ENCODE measurements at regions not wholly inside any gene's neighbourhood (a gene's known extent, or its start where the extent isn't known, plus 50 kb on each side); places are given as distances from the start of the nearest gene placed in this dataset.

GRCh38 chr2:139891636-139892035, 1111.4 kb upstream of the NXPH2 start:
- Mint-ChIP-seq H3K4me1 (no peaks in the 10 kb centered on the region), H3K27me3 (ENCODE audit: low read depth in 3 of 3) (peaks cover 0 to 3% (median 3%) of the 10 kb centered on the region in 3 donors), H3K4me3 (no peak overlapping the region)

GRCh38 chr2:139885921-139886498, 1105.8 kb upstream of the NXPH2 start:
- peaks cover 0 to 3% (median 0%) of the 10 kb centered on the region in 3 donors for H3K27me3 Mint-ChIP-seq (ENCODE audit: low read depth in 3 of 3)

More at GRCh38 chr2:139891636-139892035, 1111.4 kb upstream of the NXPH2 start:
- no peak overlapping the region for H3K27ac Mint-ChIP-seq
- DNase-seq: no peak
- peaks cover 7 to 43% (median 26%) of the 10 kb centered on the region in 6 donors for H3K9me3 Mint-ChIP-seq
- peaks cover 0 to 10% (median 0%) of the 10 kb centered on the region in 3 donors for H3K36me3 Mint-ChIP-seq

GRCh38 chr2:139876964-139877363, 1096.8 kb upstream of the NXPH2 start:
- Mint-ChIP-seq H3K36me3 (peaks cover 0 to 4% (median 3%) of the 10 kb centered on the region in 3 donors), H3K9me3 (peaks cover 2 to 36% (median 14%) of the 10 kb centered on the region in 6 donors), H3K4me3 (no peak overlapping the region), H3K4me1 (no peaks in the 10 kb centered on the region), H3K27ac (no peak overlapping the region), H3K27me3 (ENCODE audit: low read depth in 3 of 3) (no peaks in the 10 kb centered on the region)
- no peak for DNase-seq

More at GRCh38 chr2:139885921-139886498, 1105.8 kb upstream of the NXPH2 start:
- Mint-ChIP-seq H3K36me3 (peaks cover 0 to 10% (median 0%) of the 10 kb centered on the region in 3 donors), H3K9me3 (peaks cover 10 to 50% (median 30%) of the 10 kb centered on the region in 6 donors), H3K27ac (no peak overlapping the region), H3K4me3 (no peak overlapping the region), H3K4me1 (no peaks in the 10 kb centered on the region)
- no peak for DNase-seq

GRCh38 chr2:139876321-139876720, 1096.1 kb upstream of the NXPH2 start:
- no peaks in the 10 kb centered on the region for H3K4me1 Mint-ChIP-seq
- H3K27me3 Mint-ChIP-seq (ENCODE audit: low read depth in 3 of 3): no peaks in the 10 kb centered on the region
- H3K36me3 Mint-ChIP-seq: peaks cover 0 to 4% (median 3%) of the 10 kb centered on the region in 3 donors
- no peak overlapping the region for H3K27ac Mint-ChIP-seq
- no peak overlapping the region for H3K4me3 Mint-ChIP-seq
- peaks cover 2 to 42% (median 16%) of the 10 kb centered on the region in 6 donors for H3K9me3 Mint-ChIP-seq
- no peak for DNase-seq

- Mint-ChIP-seq H3K4me1 (no peaks in the 10 kb centered on the region), H3K9me3 (peaks cover 7 to 57% (median 21%) of the 10 kb centered on the region in 6 donors), H3K27me3 (ENCODE audit: low read depth in 3 of 3) (no peaks in the 10 kb centered on the region), H3K36me3 (peaks cover 0 to 4% (median 3%) of the 10 kb centered on the region in 3 donors), H3K27ac (no peak overlapping the region), H3K4me3 (no peak overlapping the region)
- no peak for DNase-seq
These were observed 1092.3 kb upstream of the NXPH2 start for GRCh38 chr2:139872503-139872902.

GRCh38 chr2:139872032-139872431, 1091.8 kb upstream of the NXPH2 start:
- H3K4me3 Mint-ChIP-seq: no peak overlapping the region
- no peak overlapping the region for H3K27ac Mint-ChIP-seq
- peaks cover 0 to 4% (median 3%) of the 10 kb centered on the region in 3 donors for H3K36me3 Mint-ChIP-seq
- H3K4me1 Mint-ChIP-seq: no peaks in the 10 kb centered on the region
- no peaks in the 10 kb centered on the region for H3K27me3 Mint-ChIP-seq (ENCODE audit: low read depth in 3 of 3)
- H3K9me3 Mint-ChIP-seq: peaks cover 9 to 56% (median 21%) of the 10 kb centered on the region in 6 donors
- no peak for DNase-seq

- no peak overlapping the region for H3K4me3 Mint-ChIP-seq
- no peak overlapping the region for H3K27ac Mint-ChIP-seq
- H3K4me1 Mint-ChIP-seq: no peaks in the 10 kb centered on the region
- H3K9me3 Mint-ChIP-seq: peaks cover 13 to 63% (median 28%) of the 10 kb centered on the region in 6 donors
- peaks cover 0 to 3% (median 0%) of the 10 kb centered on the region in 3 donors for H3K36me3 Mint-ChIP-seq
- H3K27me3 Mint-ChIP-seq (ENCODE audit: low read depth in 3 of 3): no peaks in the 10 kb centered on the region
- DNase-seq: no peak
These were observed 1087.5 kb upstream of the NXPH2 start for GRCh38 chr2:139867601-139868226.

GRCh38 chr2:139864821-139865302, 1084.7 kb upstream of the NXPH2 start:
- H3K27ac Mint-ChIP-seq: no peak overlapping the region
- no peak for DNase-seq
- no peak overlapping the region for H3K4me3 Mint-ChIP-seq
- no peaks in the 10 kb centered on the region for H3K27me3 Mint-ChIP-seq (ENCODE audit: low read depth in 3 of 3)
- no peaks in the 10 kb centered on the region for H3K4me1 Mint-ChIP-seq
- H3K9me3 Mint-ChIP-seq: peaks cover 18 to 67% (median 32%) of the 10 kb centered on the region in 6 donors
- peaks cover 0 to 4% (median 0%) of the 10 kb centered on the region in 3 donors for H3K36me3 Mint-ChIP-seq

GRCh38 chr2:139854769-139855483, 1074.7 kb upstream of the NXPH2 start:
- Mint-ChIP-seq H3K4me1 (no peaks in the 10 kb centered on the region), H3K27me3 (ENCODE audit: low read depth in 3 of 3) (no peaks in the 10 kb centered on the region), H3K4me3 (no peak overlapping the region), H3K27ac (no peak overlapping the region), H3K36me3 (no peaks in the 10 kb centered on the region), H3K9me3 (peaks cover 7 to 53% (median 27%) of the 10 kb centered on the region in 6 donors)
- DNase-seq: no peak

GRCh38 chr2:139850254-139850890, 1070.2 kb upstream of the NXPH2 start:
- no peak for DNase-seq
- Mint-ChIP-seq H3K9me3 (peaks cover 4 to 51% (median 23%) of the 10 kb centered on the region in 6 donors), H3K27me3 (ENCODE audit: low read depth in 3 of 3) (no peaks in the 10 kb centered on the region), H3K4me1 (no peaks in the 10 kb centered on the region), H3K27ac (no peak overlapping the region), H3K36me3 (no peaks in the 10 kb centered on the region), H3K4me3 (no peak overlapping the region)

GRCh38 chr2:139836769-139837168, 1056.6 kb upstream of the NXPH2 start:
- Mint-ChIP-seq H3K27me3 (ENCODE audit: low read depth in 3 of 3) (peaks cover 0 to 3% (median 0%) of the 10 kb centered on the region in 3 donors), H3K9me3 (peaks cover 7 to 51% (median 32%) of the 10 kb centered on the region in 6 donors), H3K27ac (no peak overlapping the region), H3K4me1 (no peaks in the 10 kb centered on the region), H3K36me3 (no peaks in the 10 kb centered on the region), H3K4me3 (no peak overlapping the region)
- no peak for DNase-seq

- Mint-ChIP-seq H3K4me3 (no peak overlapping the region), H3K27me3 (ENCODE audit: low read depth in 3 of 3) (peaks cover 0 to 3% (median 0%) of the 10 kb centered on the region in 3 donors), H3K9me3 (peaks cover 7 to 42% (median 25%) of the 10 kb centered on the region in 6 donors), H3K36me3 (no peaks in the 10 kb centered on the region), H3K27ac (no peak overlapping the region), H3K4me1 (no peaks in the 10 kb centered on the region)
- no peak for DNase-seq
These were observed 1054.9 kb upstream of the NXPH2 start for GRCh38 chr2:139835101-139835500.

GRCh38 chr2:139828011-139828410, 1047.8 kb upstream of the NXPH2 start:
- no peak overlapping the region for H3K27ac Mint-ChIP-seq
- peaks cover 0 to 2% (median 0%) of the 10 kb centered on the region in 3 donors for H3K27me3 Mint-ChIP-seq (ENCODE audit: low read depth in 3 of 3)
- H3K4me1 Mint-ChIP-seq: no peaks in the 10 kb centered on the region

More at GRCh38 chr2:139828011-139828410, 1047.8 kb upstream of the NXPH2 start:
- DNase-seq: no peak
- Mint-ChIP-seq H3K4me3 (no peak overlapping the region), H3K36me3 (no peaks in the 10 kb centered on the region), H3K9me3 (peaks cover 0 to 31% (median 19%) of the 10 kb centered on the region in 6 donors)

Data from immature natural killer cell (primary cell).